Hematopoietic multipotent progenitor cell treated with erythropoietin and hydrocortisone succinate and interleukin-3 and kit ligand, for 8 days (in vitro differentiated cells): ENCODE measurements at regions not wholly inside any gene's neighbourhood (a gene's known extent, or its start where the extent isn't known, plus 50 kb on each side); places are given as distances from the start of the nearest gene placed in this dataset.
"Not testable (repeated sequence)": the region's sequence is repeated elsewhere in the genome, so short reads cannot be mapped to it uniquely, and the experiment has no call there.

Experiments used
- DNase-seq: peaks from one replicate; pipeline ENCODE4 v3.0.0-alpha.2; 2015

DNA sequence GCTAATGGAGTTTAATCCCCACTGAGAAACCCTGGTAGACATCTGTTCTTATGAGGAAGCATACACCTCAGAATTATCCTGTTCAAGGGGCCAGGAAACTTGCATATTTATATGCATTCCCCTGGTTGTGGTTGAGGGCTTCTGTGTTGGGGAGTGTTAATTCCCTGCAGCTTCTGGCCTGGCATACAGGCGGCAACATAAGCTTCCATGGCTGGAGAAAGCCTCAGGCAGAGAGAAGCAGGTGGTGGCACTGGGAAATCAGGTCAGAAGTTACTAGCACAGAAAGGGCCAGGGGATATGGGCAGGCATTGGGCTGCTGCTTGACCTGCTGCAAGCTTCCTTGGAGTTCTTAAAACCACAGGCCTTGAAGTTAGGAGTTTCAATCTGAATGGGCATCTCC lies 166.1 kb upstream of the SEMA6A start:
- no peak for DNase-seq

DNA sequence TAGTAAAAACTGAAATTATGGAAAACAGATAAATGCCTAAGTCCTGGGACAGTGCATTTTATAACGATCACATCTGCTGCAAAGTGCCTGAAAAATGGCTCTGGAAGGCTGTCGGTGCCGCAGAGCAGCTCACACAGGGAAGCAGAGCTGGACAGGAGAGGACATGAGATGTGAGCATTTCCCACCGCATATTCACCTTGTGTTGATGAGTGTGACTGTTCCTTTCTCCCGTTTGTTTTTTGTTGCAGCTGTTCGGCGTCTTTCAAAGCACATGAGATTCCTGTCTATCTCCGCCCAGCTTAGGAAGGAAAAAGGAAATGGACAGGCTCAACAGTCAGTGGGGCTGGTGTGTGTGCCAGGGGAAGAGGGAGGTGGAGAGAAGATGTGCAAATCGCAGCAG lies 164.9 kb upstream of the SEMA6A start:
- DNase-seq = no peak

DNA sequence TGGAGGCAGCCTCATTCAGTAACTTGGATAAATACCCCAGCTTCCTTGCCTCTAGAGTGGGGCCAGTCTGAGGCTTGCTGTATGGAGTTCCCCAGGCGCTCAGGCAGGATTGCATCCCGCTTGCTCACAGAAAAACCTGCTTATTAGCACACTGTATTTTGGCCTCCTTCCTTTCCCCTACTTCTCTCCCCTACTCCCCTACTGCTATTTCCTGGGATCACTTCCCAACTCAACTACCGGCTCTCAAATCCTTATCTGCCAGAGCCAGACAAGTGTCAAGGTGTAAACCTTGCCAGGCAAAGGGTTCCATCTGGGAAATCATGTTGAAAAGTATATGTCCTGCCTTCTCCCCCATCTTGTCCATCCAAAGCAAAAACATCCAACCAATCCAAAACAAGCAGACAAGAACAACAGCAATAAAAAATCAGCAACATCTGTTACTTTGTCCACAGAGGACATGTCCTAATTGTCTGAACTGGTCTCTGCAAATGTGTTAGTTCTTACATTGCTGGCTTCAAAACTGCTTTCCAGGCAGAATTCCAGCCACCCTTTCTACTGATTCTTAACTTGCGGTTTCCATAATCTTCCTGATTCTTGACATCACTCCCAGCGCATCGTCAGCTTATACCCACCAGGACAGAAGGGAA lies 164.1 kb upstream of the SEMA6A start:
- DNase-seq = no peak

DNA sequence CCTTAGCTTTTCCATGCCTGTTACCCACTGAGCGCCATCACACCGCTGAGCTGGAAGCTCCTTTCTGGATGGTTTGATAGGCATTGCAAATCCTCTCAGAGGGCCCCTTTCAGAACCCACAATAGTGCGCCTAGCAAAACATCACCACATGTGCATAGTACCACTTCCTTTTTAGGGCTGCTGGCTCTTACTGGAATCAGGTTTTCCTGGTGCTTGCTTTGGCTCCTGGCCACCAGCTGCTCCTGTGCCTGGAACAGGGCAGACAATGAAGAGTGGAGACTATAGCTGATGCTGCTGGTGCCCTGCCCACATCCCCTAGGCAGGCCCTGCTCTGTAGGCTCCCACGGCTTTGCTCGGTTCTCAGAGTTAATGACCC lies 163.6 kb upstream of the SEMA6A start:
- DNase-seq = no peak

DNA sequence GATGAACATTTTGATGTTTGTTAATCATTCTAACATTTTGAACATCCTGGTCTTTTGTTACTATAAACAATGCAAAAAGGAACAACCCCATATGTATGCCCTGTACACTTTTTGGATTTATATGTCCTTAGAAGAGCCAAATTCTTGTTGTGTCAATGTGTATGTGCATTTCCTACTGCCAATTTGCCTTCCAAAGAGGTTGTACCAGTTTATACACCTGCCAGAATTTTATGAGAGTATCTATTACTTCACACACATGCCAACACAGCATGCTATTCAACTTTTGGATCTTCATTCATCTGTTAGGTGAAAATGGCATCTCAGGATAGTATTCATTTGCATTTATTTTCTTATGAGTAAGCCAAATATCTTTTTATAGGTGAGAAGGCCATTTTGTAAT lies 162.0 kb upstream of the SEMA6A start:
- no peak for DNase-seq

DNA sequence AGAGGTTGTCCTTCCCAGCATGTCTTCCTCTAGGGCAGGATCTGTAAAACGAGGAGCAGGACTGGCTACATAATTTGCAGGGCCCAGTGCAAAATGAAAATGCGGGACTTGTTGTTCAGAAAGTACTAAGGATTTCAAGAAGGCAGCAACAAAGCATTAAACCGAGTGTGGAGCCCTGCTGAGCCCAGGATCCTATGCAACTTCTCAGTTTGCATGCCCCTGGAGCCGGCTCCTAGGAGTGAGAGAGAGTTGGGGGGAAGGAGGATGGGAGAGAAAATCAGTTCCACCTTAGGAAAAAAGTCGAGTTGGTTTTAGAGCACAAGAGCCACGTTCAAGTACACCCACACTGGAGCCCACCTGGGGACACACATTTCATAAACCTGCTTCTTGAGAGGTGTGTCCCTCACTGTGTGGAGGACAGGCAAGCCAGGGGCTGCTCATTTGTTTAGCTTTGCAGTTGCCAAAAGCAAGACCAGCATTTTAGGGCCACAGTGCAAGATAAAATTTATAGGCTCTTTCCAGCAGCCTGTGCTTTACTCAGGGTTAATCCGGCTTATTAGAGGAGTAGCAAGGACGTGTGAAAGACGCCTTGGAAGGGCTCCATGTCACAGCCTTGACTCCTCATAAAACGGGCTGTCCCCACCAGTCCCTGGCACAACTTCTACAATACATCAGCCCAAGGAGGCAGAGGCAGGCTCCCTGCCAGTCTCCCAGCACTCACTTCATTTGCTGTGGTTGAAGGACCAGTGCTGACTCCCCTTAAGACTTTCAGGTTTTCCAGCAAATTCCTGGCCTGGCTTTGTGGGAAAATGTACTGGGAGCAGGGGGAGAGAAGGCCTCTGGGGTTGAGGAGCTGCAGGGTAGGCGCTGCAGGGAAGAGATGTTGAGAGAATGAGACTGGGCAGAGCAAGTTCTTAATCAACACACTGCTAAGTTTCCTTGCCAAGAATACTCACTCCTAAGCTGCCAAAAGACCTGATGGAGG lies 159.7 kb upstream of the SEMA6A start:
- no peak for DNase-seq

DNA sequence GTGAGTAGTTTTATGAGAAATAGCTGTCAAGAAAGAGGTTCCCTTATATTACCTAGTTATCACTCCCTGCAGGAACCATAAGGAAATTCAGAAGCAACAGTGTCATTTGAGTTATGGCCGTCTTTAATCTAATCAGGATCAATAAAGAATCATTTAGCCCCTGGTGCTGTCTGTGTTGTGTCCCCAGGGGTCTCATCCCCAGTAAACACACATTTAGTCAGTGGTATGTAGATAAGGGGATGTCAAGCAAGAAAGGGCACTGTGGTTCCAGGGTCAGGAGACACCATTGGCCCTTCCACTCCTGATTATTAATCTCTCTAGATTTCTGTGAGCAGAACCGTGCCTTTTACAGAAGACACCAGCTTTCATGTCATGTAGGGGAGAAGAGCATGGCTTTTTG lies 158.0 kb upstream of the SEMA6A start:
- no peak for DNase-seq

DNA sequence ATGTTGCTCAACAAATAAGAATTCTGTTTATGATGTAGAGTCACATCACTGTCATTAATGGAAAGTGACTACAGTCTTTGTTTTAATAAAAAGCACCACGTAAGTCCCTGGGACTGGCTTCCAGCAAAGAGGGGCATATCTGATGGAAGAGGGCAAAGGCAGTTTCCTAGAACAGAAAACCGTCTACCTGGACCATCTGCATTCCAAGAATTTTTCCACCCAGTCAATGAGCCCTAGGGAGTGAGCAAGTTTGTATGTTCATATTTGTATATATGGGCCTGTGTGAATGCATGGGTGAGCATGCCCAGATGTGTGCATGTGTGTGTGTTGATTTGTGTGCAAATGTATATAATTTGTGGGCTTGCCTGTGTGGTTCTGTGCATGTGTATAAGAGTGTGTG lies 156.8 kb upstream of the SEMA6A start:
- no peak for DNase-seq

DNA sequence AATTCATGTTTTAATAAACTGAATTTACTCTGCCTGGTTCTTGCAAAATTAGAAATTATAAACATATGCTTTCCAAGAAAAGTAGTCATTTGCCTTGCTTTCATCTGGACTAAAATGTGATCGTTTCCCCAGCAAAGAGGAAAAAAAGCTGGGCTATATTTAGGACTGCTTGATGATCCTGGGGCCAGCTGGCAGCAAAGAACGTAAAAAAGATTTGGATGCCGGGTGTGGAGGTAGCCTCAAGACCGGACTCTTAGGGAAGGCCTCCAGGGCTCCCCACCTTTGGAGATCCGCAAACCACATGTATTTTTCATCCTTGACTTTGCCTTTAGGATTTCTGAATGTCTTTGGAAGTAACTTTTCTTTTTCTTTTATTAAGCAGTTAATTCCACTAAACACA lies 156.1 kb upstream of the SEMA6A start:
- no peak for DNase-seq

DNA sequence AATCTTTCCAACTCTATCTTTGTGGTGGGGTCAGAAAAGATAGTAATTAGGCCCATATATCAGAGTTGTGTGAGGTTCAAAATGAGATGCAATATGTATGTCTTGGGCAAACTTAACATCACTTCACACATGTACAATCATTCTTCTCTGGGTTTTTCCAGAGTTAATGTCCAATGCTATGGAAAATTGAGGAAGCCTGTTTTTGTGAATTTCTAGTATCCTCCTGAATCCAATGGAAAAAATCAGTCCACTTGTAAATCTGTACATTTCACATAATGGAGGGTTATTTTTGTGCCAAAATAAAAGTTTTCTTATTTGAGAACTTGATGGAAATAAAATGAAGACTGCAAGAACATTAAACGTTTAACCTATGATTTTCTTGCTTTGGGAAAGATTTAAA lies 155.6 kb upstream of the SEMA6A start:
- DNase-seq = no peak

DNA sequence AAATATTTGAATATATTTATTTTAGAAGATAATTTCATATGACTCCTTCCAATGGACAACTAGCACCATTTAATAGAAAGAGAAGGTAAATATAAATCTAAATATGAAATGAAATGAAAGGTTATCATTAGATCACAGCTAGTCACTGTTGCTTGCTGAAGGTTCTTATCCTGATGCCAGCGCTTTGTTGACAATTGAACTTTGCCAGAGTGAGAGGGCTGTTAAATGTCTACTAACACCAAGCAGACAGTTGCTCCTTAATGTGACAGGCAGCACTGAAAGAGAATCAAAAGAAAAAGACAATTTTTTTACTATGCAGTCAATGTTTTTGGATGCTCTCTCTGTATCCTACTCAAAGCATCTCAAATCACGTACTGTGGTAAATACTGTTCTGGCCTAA lies 152.6 kb upstream of the SEMA6A start:
- no peak for DNase-seq

DNA sequence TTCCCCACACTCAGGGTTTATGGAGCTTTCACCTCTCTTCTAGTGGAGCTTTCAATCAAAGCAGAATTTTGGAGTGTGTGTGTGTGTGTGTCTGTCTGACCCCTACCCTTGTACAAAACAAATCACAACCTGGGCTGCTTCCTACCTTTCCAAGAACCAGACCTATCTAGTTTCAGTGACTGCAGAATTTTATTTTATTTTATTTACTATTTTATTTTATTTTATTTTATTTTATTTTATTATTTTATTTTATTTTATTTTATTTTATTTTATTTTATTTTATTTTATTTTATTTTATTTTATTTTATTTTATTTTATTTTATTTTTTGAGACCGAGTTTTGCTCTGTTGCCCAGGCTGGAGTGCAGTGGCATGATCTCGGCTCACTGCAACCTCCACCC lies 151.6 kb upstream of the SEMA6A start:
- not testable (repeated sequence) for DNase-seq

DNA sequence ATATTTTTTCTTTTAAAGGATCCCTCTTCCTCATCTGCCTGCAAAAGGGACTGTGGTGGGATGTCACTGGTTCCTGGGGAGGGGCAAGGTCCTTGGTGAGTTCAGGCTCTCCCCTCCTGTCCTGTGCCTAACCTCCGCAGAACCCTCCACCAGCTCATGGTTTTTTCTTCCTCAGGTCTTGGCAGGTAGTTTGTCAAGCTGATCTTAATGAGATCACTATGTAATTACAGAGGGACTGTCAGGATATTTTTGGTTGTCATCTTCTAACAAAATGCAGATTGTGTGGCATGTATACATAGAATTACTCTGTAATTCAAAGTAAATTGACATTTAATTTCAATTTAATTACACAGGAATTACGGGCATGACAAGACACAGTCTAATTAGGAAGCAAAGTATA lies 150.3 kb upstream of the SEMA6A start:
- no peak for DNase-seq

DNA sequence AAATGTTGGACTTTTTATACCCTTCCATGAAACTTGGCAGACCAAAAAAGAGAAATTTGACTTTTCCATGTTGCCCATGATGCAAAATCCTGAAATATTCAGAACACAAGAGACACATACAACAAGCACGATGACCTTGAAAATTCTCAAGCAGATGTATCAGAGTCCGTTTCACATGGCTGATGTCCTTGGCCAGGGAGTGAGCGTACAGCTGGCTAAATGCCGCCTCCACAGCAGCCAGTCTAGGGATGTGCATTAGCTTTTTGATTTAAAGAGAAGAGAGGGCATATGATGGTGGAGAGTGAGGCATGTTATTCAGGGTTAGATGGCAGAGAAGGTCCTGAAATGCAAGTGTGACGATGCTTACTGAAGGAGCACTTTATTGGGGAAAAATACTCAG lies 148.0 kb upstream of the SEMA6A start:
- no peak for DNase-seq

DNA sequence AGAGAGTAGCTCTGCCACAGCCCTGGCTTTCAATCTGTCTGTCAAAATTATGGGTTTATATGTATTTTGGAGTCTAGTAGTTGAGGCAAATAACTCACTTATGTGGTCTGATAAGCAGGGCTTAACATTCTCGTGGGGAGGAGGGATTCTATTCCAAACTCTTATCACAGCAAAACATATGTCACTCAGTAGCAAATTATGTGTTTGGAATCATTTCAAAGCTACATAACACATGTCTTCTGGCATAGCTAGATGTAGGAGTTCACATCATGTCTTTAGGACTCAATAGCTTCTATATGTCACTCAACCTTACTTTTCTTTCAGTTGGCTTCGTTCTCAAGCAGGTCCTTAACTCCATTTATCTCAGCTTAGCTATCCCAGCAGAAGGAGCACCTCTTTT lies 144.5 kb upstream of the SEMA6A start:
- peak; percentile 74 for DNase-seq

DNA sequence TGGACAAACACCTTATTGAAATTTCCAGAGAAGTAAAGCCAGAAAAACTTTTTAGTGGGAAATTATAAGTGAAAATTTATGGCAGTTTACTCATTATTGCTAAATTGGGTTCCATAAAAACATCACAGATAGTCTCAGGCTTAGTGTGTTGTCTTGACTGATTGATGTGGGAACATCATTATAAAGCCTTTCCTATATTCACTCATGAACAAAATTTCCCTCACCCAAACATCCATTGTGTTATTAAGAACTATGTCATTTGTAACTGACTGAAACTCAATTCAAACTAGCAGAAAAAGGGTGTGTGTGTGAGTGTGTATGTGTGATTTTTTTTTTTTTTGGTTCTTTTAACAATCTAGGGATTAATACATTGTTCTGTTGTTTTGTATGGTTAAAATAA lies 143.7 kb upstream of the SEMA6A start:
- DNase-seq = no peak

DNA sequence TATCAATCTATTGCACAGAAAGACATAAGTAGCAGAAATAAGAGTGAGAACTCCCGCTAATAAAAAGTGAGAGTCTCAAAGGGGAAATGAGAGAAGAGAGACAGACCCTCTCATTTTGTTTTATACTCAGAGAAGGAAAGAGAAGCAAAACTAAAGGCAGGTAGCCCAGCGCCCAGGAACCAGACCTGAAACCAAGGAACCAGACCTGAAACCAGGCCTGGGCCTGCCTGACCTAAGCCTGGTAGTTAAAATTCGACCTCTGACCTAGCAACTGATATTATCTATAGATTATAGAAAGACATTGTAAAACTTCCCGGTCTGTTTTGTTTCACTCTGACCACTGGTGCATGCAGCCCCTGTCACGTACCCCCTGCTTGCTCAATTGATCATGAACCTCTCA lies 134.5 kb upstream of the SEMA6A start:
- DNase-seq = no peak

DNA sequence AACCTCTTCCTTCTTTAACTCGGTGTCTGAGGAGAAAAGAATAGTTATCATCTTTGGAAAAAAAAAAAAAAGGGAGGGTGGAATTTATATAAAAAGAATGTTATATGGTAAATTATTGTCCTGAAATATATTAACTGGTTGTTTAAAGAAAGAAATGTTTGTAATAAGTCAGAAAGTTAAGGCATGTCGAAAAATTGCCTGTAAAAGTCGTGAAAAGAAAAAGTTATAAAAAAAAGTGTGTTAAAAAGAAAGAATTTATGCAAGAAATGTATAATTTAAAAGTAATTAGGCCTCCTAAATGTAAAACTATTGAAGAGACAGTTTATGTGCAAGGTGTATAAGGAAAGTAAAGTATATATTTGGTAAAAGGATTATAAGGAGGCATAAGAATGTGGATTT lies 130.5 kb upstream of the SEMA6A start:
- not testable (repeated sequence) for DNase-seq

DNA sequence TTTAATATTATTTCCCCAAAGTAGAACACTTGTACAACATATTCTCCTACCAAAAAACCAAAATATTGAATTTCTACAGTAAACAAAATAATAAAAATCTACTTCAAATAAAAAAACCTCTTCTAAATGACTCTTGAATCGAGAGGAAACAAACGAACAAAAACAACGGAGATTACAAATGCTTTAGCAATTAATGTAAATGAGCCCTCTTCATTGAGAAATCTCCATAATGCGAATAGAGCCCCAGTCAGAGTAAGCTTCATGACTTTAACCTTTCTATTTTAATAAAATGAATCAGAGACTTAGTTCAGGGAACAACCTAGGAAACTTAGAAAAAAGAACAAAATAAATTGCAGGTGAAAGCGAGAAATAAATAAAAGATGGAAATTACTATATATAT lies 129.3 kb upstream of the SEMA6A start:
- no peak for DNase-seq

DNA sequence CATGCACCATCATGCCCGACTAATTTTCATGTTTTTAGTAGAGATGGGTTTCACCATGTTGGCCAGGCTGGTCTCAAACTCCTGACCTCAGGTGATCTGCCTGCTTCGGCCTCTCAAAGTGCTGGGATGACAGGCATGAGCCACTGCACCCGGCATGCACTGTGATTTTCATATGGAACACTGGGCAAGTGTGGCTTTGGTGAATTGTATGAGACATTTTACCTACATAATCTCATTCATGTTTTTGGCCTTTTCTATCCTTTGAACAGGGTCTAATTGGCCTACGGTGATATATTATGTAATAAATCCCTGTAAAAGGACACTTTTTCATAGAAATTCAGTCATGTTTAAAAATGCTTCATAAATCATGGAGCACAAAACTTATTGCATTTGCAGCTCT lies 128.7 kb upstream of the SEMA6A start:
- no peak for DNase-seq

DNA sequence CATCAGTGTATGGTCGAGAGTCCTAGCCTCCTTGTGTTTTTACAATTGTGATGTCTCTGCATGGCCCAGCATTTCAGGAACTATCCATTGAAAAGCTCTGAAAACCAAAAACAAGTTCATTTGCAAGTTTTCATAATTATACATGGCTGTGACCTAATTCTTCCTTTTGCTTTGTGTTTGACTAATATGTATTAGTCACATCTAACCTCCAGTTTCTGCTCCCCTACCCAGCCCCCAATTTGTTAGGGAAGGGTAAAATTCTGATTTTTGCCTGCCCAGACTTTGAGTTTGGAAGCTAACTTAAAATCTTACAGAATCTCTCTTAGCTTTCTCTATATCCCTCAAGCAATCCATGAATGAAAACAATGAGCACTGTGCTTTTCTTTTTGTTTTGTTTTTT lies 128.2 kb upstream of the SEMA6A start:
- DNase-seq = no peak

DNA sequence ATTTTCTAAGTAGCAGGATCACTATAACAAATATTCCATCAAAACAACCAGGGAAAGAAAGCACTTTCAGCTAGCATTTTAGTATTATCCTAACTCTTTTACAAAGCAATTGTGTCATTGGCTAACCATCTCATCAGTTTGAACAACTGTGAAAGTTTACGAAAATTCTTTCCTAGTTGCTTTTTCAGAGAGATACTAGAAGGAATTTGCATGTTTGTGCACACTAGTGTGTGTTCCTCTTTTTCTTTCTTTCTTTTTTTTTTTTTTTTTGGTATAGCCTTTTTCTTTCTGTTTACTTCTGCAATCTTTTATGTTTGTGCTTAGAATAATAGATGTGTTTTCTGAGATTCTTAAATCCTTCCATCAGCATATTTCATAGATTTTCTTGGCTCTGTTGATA lies 124.7 kb upstream of the SEMA6A start:
- no peak for DNase-seq

DNA sequence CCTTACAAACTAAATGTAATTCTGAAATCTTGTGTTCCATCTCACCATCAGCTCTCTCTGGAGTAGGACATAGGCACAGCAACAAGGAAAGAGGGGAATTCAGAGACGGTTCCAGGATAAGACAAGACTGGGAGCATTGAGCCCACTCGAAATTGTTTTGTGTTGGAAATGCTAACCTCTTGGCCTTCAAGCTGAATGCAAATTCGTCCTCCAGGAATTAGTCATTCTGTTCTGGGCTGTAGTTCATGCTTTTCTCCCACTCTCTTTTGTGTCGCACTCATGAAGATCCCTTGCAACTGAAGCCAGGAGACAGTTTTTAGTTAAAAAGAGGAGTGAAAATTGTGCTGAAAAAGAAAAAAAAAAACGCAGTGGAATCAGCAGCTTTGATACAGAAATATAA lies 121.7 kb upstream of the SEMA6A start:
- no peak for DNase-seq

DNA sequence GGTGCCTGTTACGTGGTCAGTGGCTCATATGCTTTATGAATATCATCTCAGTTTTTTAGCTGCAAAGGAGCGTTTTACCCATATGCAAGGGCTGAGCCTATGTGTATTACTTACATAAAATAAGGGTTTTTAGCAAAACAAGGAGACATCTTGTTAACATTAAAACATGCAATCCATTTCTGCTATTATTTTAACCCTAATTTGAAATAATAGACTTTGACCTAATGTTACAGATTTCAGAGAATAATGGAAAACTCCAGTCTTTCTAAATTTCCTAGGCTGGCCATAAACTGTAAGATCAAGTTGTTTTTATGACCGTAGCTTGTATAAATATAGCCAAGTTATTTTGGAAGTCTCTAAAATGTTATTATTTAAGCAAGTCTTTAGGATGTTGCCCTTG lies 121.1 kb upstream of the SEMA6A start:
- DNase-seq = no peak

DNA sequence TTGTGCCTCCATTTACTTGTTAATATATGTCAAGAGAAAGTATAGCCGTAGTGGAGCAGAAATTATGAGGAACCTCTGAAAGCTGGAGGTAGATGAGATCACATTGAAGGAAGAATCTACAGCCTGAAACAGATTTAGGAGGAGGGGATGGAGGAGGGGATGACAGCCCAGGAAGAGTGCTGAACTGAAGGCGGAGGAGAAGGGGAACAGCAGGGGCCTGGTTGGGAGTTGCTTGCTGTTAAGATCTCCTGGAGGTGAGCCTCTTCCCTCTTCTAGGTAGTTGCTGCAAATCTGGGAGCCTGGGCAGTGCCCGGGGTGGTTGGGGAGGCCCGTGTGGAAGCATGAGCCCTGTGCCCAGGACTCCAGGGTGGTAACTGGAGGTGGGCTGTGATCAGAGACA lies 111.8 kb upstream of the SEMA6A start:
- no peak for DNase-seq
